GM23338 (cell line): ENCODE measurements at regions not wholly inside any gene's neighbourhood (a gene's known extent, or its start where the extent isn't known, plus 50 kb on each side); places are given as distances from the start of the nearest gene placed in this dataset.

Experiments
- ATAC-seq: fragments of 200-7000 bp; cut with Tn5 transposase; 3 replicates; pipeline ENCODE4 v1.9.1; 2020
- DNase-seq: peaks from one replicate; pipeline ENCODE4 v3.0.0-alpha.2; 2015; ENCODE audit warnings: low spot score
- H2AFZ ChIP-seq: fragments of 200-600 bp; sonication (generic); 2 replicates; pipeline ENCODE4 v1.8.0; 2016; ENCODE audit warnings: antibody characterized with exemption, mild to moderate bottlenecking, moderate library complexity
- H3F3A ChIP-seq: fragments of 200-600 bp; sonication (generic); replicated peaks from 2 replicates; pipeline ENCODE4 v1.8.0; 2017; ENCODE audit warnings: antibody characterized with exemption, mixed run types, low read depth
- H3K27ac ChIP-seq: fragments of 200-600 bp; sonication (generic); 2 replicates; pipeline ENCODE4 v1.6.1; 2016; ENCODE audit warnings: low read depth
- H3K27me3 ChIP-seq: fragments of 200-600 bp; sonication (generic); 2 replicates; pipeline ENCODE4 v1.8.0; 2016; ENCODE audit warnings: mild to moderate bottlenecking, mixed run types, moderate library complexity; ENCODE audit not compliant: insufficient read depth
- H3K36me3 ChIP-seq: fragments of 200-600 bp; sonication (generic); 2 replicates; pipeline ENCODE4 v1.8.0; 2016; ENCODE audit warnings: mild to moderate bottlenecking; ENCODE audit not compliant: insufficient read depth
- H3K4me1 ChIP-seq: fragments of 200-600 bp; sonication (generic); 2 replicates; pipeline ENCODE4 v1.8.0; 2016; ENCODE audit warnings: mild to moderate bottlenecking, moderate library complexity; ENCODE audit not compliant: insufficient read depth
- H3K4me2 ChIP-seq: fragments of 200-600 bp; sonication (generic); 2 replicates; pipeline ENCODE4 v1.7.1; 2017; ENCODE audit warnings: mixed run types
- H3K4me3 ChIP-seq: fragments of 200-600 bp; sonication (generic); 2 replicates; pipeline ENCODE4 v1.6.1; 2016; ENCODE audit warnings: mixed run types
- H3K79me2 ChIP-seq: fragments of 200-600 bp; sonication (generic); replicated peaks from 2 replicates; pipeline ENCODE4 v1.8.0; 2017; ENCODE audit warnings: mild to moderate bottlenecking; ENCODE audit not compliant: insufficient read depth
- H3K9me2 ChIP-seq: fragments of 200-600 bp; sonication (generic); 2 replicates; pipeline ENCODE4 v1.8.0; 2017; ENCODE audit not compliant: insufficient read depth
- H4K20me1 ChIP-seq: fragments of 200-600 bp; sonication (generic); replicated peaks from 2 replicates; pipeline ENCODE4 v1.8.0; 2017; ENCODE audit warnings: mild to moderate bottlenecking; ENCODE audit not compliant: insufficient read depth
- H3K27ac Mint-ChIP-seq: 2 replicates; pipeline ENCODE4 v1.8.0; 2020; ENCODE audit warnings: inconsistent platforms, mild to moderate bottlenecking, moderate library complexity, mixed read lengths
- H3K27me3 Mint-ChIP-seq: 3 replicates; pipeline ENCODE4 v1.8.0; 2022; ENCODE audit warnings: low read depth, mild to moderate bottlenecking, moderate library complexity, mixed read lengths, inconsistent platforms; ENCODE audit not compliant: insufficient read depth, poor library complexity
- H3K36me3 Mint-ChIP-seq: 3 replicates; pipeline ENCODE4 v1.8.0; 2021; ENCODE audit warnings: low read depth, mild to moderate bottlenecking, inconsistent platforms, moderate library complexity, mixed read lengths
- H3K4me1 Mint-ChIP-seq: 3 replicates; pipeline ENCODE4 v1.8.0; 2020; ENCODE audit warnings: mild to moderate bottlenecking, inconsistent platforms, mixed read lengths
- H3K4me3 Mint-ChIP-seq: 3 replicates; pipeline ENCODE4 v1.8.0; 2021; ENCODE audit warnings: moderate library complexity, mild to moderate bottlenecking, inconsistent platforms, mixed read lengths
- H3K9me3 Mint-ChIP-seq: 3 replicates; pipeline ENCODE4 v1.8.0; 2020; ENCODE audit warnings: moderate library complexity, mild to moderate bottlenecking, inconsistent platforms, mixed read lengths
- CREB1 ChIP-seq: fragments of 250-450 bp; sonication (Bioruptor Pico); IDR thresholded peaks from 2 replicates; pipeline ENCODE4 v1.5.0; 2020; ENCODE audit warnings: low read depth, mild to moderate bottlenecking, moderate library complexity
- CTCF ChIP-seq, 2 experiments: fragments of 200-600 bp in 1 of 2; sonication (generic) in 1 of 2; conservative IDR thresholded peaks; 2 replicates each; pipeline versions ENCODE4 v1.5.1 to v1.6.1; 2016 to 2017; ENCODE audit warnings: antibody characterized with exemption in 2 of 2, low read depth in 2 of 2, mild to moderate bottlenecking in 2 of 2, moderate library complexity in 1 of 2
- ETS1 ChIP-seq: IDR thresholded peaks from 2 replicates; pipeline ENCODE4 v1.6.1; 2016; ENCODE audit warnings: antibody characterized with exemption
- EZH2 ChIP-seq: fragments of 200-600 bp; sonication (generic); IDR thresholded peaks from one replicate; pipeline ENCODE4 v1.8.0; 2017; ENCODE audit warnings: antibody characterized with exemption, mild to moderate bottlenecking, low read depth; ENCODE audit not compliant: unreplicated experiment
- EZH2phosphoT487 ChIP-seq: fragments of 200-600 bp; sonication (generic); IDR thresholded peaks from one replicate; pipeline ENCODE4 v1.8.1; 2018; ENCODE audit warnings: antibody characterized with exemption; ENCODE audit not compliant: unreplicated experiment
- JUNB ChIP-seq: IDR thresholded peaks from one replicate; pipeline ENCODE4 v1.6.1; 2016; ENCODE audit warnings: antibody characterized with exemption; ENCODE audit not compliant: unreplicated experiment
- NANOG ChIP-seq: IDR thresholded peaks from 2 replicates; pipeline ENCODE4 v1.6.1; 2016; ENCODE audit warnings: antibody characterized with exemption, borderline replicate concordance
- POLR2AphosphoS5 ChIP-seq: IDR thresholded peaks from 2 replicates; pipeline ENCODE4 v1.6.1; 2016; ENCODE audit warnings: antibody characterized with exemption, low read depth
- STAT1 ChIP-seq: IDR thresholded peaks from one replicate; pipeline ENCODE4 v1.6.1; 2016; ENCODE audit warnings: antibody characterized with exemption; ENCODE audit not compliant: unreplicated experiment
- ZNF114 ChIP-seq: fragments of 250-450 bp; sonication (Bioruptor Pico); IDR thresholded peaks from 2 replicates; pipeline ENCODE4 v1.5.0; 2020; ENCODE audit warnings: mild to moderate bottlenecking, moderate library complexity
- ZNF331 ChIP-seq: fragments of 250-450 bp; sonication (Bioruptor Pico); IDR thresholded peaks from 2 replicates; pipeline ENCODE4 v1.5.0; 2020; ENCODE audit warnings: low read depth, mild to moderate bottlenecking, moderate library complexity
- TF ChIP-seq, protein P1 (sequence below): IDR thresholded peaks from one replicate; pipeline ENCODE4 v1.6.1; 2018; ENCODE audit warnings: antibody characterized with exemption; ENCODE audit not compliant: unreplicated experiment
- TF ChIP-seq, protein P2 (sequence below): fragments of 250-450 bp; sonication (Bioruptor Pico); IDR thresholded peaks from 2 replicates; pipeline ENCODE4 v1.5.0; 2020; ENCODE audit warnings: mild to moderate bottlenecking, moderate library complexity

DNA sequence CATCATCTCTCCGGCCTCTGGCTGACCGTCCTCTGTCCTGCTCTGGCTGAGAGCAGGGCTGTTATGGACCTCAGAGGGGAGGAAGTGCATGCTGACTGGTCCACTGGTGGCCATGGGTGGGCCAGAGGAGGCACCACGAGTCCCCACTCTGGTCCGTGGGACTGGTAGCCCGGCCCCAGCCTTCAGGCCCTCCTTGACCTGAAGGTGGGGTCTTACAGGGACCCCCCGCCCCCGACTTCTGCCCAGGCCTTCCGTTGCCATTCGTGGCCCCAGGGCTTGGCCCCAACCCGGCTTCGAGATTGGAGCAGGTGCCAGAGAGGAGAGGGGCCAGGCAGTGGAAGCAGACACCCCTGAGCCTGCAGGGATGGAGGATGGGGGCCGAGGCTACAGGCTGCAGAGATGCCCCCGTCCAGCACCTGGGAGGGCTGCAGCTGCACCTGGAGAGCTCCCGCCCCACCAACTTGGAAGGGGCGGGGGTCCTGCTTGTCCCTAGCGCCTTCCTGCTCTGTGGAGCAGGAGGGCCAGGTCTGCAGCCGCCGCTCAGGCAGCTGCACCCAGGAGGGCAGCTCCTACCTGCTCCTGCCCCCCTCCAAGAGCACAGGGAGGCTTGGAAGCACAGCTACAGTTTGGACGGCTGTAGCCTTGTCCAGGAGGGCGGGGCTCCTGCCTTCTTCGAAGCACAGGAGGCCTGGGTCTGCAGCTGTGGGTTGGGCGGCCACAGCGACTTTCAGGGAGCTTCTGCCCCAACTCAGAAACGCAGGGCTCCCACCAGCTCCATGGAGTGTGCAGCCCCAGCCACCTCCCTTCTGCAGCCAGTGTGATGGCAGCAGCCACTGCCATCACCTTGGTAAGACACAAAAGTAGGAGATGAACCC lies 142.5 kb downstream of the KLF13 start:
- Histone ChIP-seq H3K4me1 (no peaks in the 10 kb centered on the region), H3K4me2 (no peak overlapping the region), H3K27ac (no peak overlapping the region), H3K9me2 (peaks cover 6% of the 10 kb centered on the region; the same call in 1 of the 2 replicates), H3K36me3 (no peaks in the 10 kb centered on the region), H2AFZ (no peak overlapping the region), H4K20me1 (no peaks in the 10 kb centered on the region), H3K79me2 (no peaks in the 10 kb centered on the region), H3K4me3 (no peak overlapping the region), H3F3A (no peaks in the 10 kb centered on the region), H3K27me3 (no peaks in the 10 kb centered on the region)
- no peaks in the 10 kb centered on the region for H3K9me3 Mint-ChIP-seq
- H3K27me3 Mint-ChIP-seq: peaks cover 16% of the 10 kb centered on the region
- H3K36me3 Mint-ChIP-seq: no peaks in the 10 kb centered on the region
- H3K4me3 Mint-ChIP-seq: no peak overlapping the region
- no peak overlapping the region for H3K27ac Mint-ChIP-seq
- DNase-seq: no peak
- peaks cover 6% of the 10 kb centered on the region for H3K4me1 Mint-ChIP-seq
- ATAC-seq: no peak
- TF ChIP-seq, protein P1, sequence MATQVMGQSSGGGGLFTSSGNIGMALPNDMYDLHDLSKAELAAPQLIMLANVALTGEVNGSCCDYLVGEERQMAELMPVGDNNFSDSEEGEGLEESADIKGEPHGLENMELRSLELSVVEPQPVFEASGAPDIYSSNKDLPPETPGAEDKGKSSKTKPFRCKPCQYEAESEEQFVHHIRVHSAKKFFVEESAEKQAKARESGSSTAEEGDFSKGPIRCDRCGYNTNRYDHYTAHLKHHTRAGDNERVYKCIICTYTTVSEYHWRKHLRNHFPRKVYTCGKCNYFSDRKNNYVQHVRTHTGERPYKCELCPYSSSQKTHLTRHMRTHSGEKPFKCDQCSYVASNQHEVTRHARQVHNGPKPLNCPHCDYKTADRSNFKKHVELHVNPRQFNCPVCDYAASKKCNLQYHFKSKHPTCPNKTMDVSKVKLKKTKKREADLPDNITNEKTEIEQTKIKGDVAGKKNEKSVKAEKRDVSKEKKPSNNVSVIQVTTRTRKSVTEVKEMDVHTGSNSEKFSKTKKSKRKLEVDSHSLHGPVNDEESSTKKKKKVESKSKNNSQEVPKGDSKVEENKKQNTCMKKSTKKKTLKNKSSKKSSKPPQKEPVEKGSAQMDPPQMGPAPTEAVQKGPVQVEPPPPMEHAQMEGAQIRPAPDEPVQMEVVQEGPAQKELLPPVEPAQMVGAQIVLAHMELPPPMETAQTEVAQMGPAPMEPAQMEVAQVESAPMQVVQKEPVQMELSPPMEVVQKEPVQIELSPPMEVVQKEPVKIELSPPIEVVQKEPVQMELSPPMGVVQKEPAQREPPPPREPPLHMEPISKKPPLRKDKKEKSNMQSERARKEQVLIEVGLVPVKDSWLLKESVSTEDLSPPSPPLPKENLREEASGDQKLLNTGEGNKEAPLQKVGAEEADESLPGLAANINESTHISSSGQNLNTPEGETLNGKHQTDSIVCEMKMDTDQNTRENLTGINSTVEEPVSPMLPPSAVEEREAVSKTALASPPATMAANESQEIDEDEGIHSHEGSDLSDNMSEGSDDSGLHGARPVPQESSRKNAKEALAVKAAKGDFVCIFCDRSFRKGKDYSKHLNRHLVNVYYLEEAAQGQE: no peak
- TF ChIP-seq ZNF331: no peak
- no peak for TF ChIP-seq STAT1
- no peak for TF ChIP-seq EZH2
- no peak for TF ChIP-seq POLR2AphosphoS5
- no peak for TF ChIP-seq CTCF (conservative IDR thresholded peaks at IDR 0.05; ENCODE audit: low read depth in 2 of 2)
- no peak for TF ChIP-seq ETS1
- TF ChIP-seq, protein P2, sequence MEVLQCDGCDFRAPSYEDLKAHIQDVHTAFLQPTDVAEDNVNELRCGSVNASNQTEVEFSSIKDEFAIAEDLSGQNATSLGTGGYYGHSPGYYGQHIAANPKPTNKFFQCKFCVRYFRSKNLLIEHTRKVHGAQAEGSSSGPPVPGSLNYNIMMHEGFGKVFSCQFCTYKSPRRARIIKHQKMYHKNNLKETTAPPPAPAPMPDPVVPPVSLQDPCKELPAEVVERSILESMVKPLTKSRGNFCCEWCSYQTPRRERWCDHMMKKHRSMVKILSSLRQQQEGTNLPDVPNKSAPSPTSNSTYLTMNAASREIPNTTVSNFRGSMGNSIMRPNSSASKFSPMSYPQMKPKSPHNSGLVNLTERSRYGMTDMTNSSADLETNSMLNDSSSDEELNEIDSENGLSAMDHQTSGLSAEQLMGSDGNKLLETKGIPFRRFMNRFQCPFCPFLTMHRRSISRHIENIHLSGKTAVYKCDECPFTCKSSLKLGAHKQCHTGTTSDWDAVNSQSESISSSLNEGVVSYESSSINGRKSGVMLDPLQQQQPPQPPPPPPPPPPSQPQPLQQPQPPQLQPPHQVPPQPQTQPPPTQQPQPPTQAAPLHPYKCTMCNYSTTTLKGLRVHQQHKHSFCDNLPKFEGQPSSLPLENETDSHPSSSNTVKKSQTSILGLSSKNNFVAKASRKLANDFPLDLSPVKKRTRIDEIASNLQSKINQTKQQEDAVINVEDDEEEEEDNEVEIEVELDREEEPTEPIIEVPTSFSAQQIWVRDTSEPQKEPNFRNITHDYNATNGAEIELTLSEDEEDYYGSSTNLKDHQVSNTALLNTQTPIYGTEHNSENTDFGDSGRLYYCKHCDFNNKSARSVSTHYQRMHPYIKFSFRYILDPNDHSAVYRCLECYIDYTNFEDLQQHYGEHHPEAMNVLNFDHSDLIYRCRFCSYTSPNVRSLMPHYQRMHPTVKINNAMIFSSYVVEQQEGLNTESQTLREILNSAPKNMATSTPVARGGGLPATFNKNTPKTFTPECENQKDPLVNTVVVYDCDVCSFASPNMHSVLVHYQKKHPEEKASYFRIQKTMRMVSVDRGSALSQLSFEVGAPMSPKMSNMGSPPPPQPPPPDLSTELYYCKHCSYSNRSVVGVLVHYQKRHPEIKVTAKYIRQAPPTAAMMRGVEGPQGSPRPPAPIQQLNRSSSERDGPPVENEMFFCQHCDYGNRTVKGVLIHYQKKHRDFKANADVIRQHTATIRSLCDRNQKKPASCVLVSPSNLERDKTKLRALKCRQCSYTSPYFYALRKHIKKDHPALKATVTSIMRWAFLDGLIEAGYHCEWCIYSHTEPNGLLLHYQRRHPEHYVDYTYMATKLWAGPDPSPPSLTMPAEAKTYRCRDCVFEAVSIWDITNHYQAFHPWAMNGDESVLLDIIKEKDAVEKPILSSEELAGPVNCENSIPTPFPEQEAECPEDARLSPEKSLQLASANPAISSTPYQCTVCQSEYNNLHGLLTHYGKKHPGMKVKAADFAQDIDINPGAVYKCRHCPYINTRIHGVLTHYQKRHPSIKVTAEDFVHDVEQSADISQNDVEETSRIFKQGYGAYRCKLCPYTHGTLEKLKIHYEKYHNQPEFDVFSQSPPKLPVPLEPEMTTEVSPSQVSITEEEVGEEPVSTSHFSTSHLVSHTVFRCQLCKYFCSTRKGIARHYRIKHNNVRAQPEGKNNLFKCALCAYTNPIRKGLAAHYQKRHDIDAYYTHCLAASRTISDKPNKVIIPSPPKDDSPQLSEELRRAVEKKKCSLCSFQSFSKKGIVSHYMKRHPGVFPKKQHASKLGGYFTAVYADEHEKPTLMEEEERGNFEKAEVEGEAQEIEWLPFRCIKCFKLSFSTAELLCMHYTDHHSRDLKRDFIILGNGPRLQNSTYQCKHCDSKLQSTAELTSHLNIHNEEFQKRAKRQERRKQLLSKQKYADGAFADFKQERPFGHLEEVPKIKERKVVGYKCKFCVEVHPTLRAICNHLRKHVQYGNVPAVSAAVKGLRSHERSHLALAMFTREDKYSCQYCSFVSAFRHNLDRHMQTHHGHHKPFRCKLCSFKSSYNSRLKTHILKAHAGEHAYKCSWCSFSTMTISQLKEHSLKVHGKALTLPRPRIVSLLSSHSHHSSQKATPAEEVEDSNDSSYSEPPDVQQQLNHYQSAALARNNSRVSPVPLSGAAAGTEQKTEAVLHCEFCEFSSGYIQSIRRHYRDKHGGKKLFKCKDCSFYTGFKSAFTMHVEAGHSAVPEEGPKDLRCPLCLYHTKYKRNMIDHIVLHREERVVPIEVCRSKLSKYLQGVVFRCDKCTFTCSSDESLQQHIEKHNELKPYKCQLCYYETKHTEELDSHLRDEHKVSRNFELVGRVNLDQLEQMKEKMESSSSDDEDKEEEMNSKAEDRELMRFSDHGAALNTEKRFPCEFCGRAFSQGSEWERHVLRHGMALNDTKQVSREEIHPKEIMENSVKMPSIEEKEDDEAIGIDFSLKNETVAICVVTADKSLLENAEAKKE: no peak
- no peak for TF ChIP-seq JUNB
- TF ChIP-seq NANOG: no peak
- TF ChIP-seq CREB1 (CRISPR knock-in tag): no peak
- TF ChIP-seq ZNF114 (CRISPR knock-in tag): no peak
- no peak for TF ChIP-seq EZH2phosphoT487
